NCI-H446 (cell line): ENCODE measurements at regions not wholly inside any gene's neighbourhood (a gene's known extent, or its start where the extent isn't known, plus 50 kb on each side); places are given as distances from the start of the nearest gene placed in this dataset.

Experiments used
- DNase-seq, 2 experiments: peaks; one replicate each; lab custom pipeline; 2025; lab: John Stamatoyannopoulos, UW

GRCh38 chr18:29160170-29160569, 983.2 kb upstream of the CDH2 start:
- DNase-seq, result no peak

GRCh38 chr18:29157905-29158304, 981.0 kb upstream of the CDH2 start:
- no peak for DNase-seq

- no peak for DNase-seq
These were observed 980.3 kb upstream of the CDH2 start for GRCh38 chr18:29157057-29157780.

- DNase-seq, result no peak
These were observed 979.6 kb upstream of the CDH2 start for GRCh38 chr18:29156531-29156930.

GRCh38 chr18:29154758-29155725, 978.1 kb upstream of the CDH2 start:
- no peak for DNase-seq

- no peak for DNase-seq
These were observed 977.3 kb upstream of the CDH2 start for GRCh38 chr18:29154196-29154757.

- no peak for DNase-seq
These were observed 976.2 kb upstream of the CDH2 start for GRCh38 chr18:29153091-29153490.

GRCh38 chr18:29147944-29148343, 971.0 kb upstream of the CDH2 start:
- peak in 1 of 2 experiments; percentile 12 for DNase-seq

GRCh38 chr18:29146068-29146467, 969.1 kb upstream of the CDH2 start:
- no peak for DNase-seq

GRCh38 chr18:29140590-29140989, 963.7 kb upstream of the CDH2 start:
- no peak for DNase-seq

- DNase-seq, result no peak
These were observed 961.0 kb upstream of the CDH2 start for GRCh38 chr18:29137773-29138495.

GRCh38 chr18:29123706-29124530, 947.0 kb upstream of the CDH2 start:
- DNase-seq, result no peak

GRCh38 chr18:29104671-29105070, 927.7 kb upstream of the CDH2 start:
- no peak for DNase-seq

- no peak for DNase-seq
These were observed 927.3 kb upstream of the CDH2 start for GRCh38 chr18:29104227-29104626.

GRCh38 chr18:29096079-29096770, 919.3 kb upstream of the CDH2 start:
- DNase-seq, result no peak

GRCh38 chr18:29087616-29088246, 910.8 kb upstream of the CDH2 start:
- no peak for DNase-seq

- no peak for DNase-seq
These were observed 907.2 kb upstream of the CDH2 start for GRCh38 chr18:29084120-29084519.

- no peak for DNase-seq
These were observed 906.6 kb upstream of the CDH2 start for GRCh38 chr18:29083545-29083944.

GRCh38 chr18:29080946-29081345, 904.0 kb upstream of the CDH2 start:
- DNase-seq, result no peak

GRCh38 chr18:29078273-29078672, 901.3 kb upstream of the CDH2 start:
- DNase-seq, result no peak
